H9 (cell line): ENCODE measurements at regions not wholly inside any gene's neighbourhood (a gene's known extent, or its start where the extent isn't known, plus 50 kb on each side); places are given as distances from the start of the nearest gene placed in this dataset.

Source experiments
- DNase-seq: peaks from one replicate; pipeline ENCODE4 v3.0.0-alpha.2; 2017
- H2AFZ ChIP-seq: one replicate; pipeline ENCODE4 v1.6.1; 2013; ENCODE audit warnings: mild to moderate bottlenecking, low read length, control low read depth, moderate library complexity
- H2AK5ac ChIP-seq: 2 replicates; pipeline ENCODE4 v1.6.1; 2013; ENCODE audit warnings: low read length, control low read depth, mixed read lengths; ENCODE audit not compliant: insufficient read length
- H2BK120ac ChIP-seq: one replicate; pipeline ENCODE4 v1.6.1; 2013; ENCODE audit warnings: low read depth, mild to moderate bottlenecking, low read length, control low read depth, inconsistent platforms; ENCODE audit not compliant: poor library complexity, severe bottlenecking
- H2BK12ac ChIP-seq: 2 replicates; pipeline ENCODE4 v1.6.1; 2013; ENCODE audit warnings: low read length, control low read depth, mixed read lengths, low read depth; ENCODE audit not compliant: insufficient read length
- H2BK15ac ChIP-seq: 2 replicates; pipeline ENCODE4 v1.6.1; 2013; ENCODE audit warnings: low read depth, low read length, control low read depth
- H2BK20ac ChIP-seq: one replicate; pipeline ENCODE4 v1.6.1; 2013; ENCODE audit warnings: low read depth, mild to moderate bottlenecking, low read length, control low read depth, inconsistent platforms; ENCODE audit not compliant: poor library complexity, severe bottlenecking
- H2BK5ac ChIP-seq: 2 replicates; pipeline ENCODE4 v1.6.1; 2013; ENCODE audit warnings: low read length, control low read depth, mixed read lengths; ENCODE audit not compliant: insufficient read length
- H3K14ac ChIP-seq: 2 replicates; pipeline ENCODE4 v1.6.1; 2013; ENCODE audit warnings: low read length, control low read depth; ENCODE audit not compliant: insufficient read depth
- H3K18ac ChIP-seq: 2 replicates; pipeline ENCODE4 v1.6.1; 2013; ENCODE audit warnings: low read depth, mild to moderate bottlenecking, mixed read lengths, low read length, control low read depth; ENCODE audit not compliant: insufficient read length
- H3K23ac ChIP-seq: 2 replicates; pipeline ENCODE4 v1.6.1; 2013; ENCODE audit warnings: low read length, control low read depth, mixed read lengths, low read depth; ENCODE audit not compliant: insufficient read length
- H3K23me2 ChIP-seq: 2 replicates; pipeline ENCODE4 v1.6.1; 2013; ENCODE audit warnings: low read depth, mild to moderate bottlenecking, mixed read lengths, low read length, control low read depth; ENCODE audit not compliant: insufficient read length, poor library complexity, severe bottlenecking
- H3K27ac ChIP-seq: 2 replicates; pipeline ENCODE4 v1.5.1; 2013; ENCODE audit warnings: low read length, control low read depth, mixed read lengths, low read depth; ENCODE audit not compliant: insufficient read length
- H3K27me3 ChIP-seq: 2 replicates; pipeline ENCODE4 v1.6.1; 2013; ENCODE audit warnings: low read length, control low read depth, inconsistent platforms; ENCODE audit not compliant: insufficient read depth
- H3K4ac ChIP-seq: 2 replicates; pipeline ENCODE4 v1.6.1; 2013; ENCODE audit warnings: low read depth, mild to moderate bottlenecking, control low read depth, inconsistent platforms, low read length, moderate library complexity
- H3K4me1 ChIP-seq: 2 replicates; pipeline ENCODE4 v1.6.1; 2013; ENCODE audit warnings: low read length, control low read depth, inconsistent platforms; ENCODE audit not compliant: insufficient read depth
- H3K4me2 ChIP-seq: 2 replicates; pipeline ENCODE4 v1.6.1; 2013; ENCODE audit warnings: low read length, control low read depth, mixed read lengths; ENCODE audit not compliant: insufficient read length, insufficient read depth
- H3K56ac ChIP-seq: 2 replicates; pipeline ENCODE4 v1.6.1; 2013; ENCODE audit warnings: low read depth, mild to moderate bottlenecking, mixed read lengths, low read length, control low read depth; ENCODE audit not compliant: insufficient read length
- H3K79me1 ChIP-seq: 2 replicates; pipeline ENCODE4 v1.6.1; 2013; ENCODE audit warnings: low read depth, mild to moderate bottlenecking, moderate library complexity, low read length, control low read depth, inconsistent platforms; ENCODE audit not compliant: insufficient read depth, poor library complexity, severe bottlenecking
- H3K79me2 ChIP-seq: 2 replicates; pipeline ENCODE4 v1.6.1; 2013; ENCODE audit warnings: low read length, control low read depth, inconsistent platforms; ENCODE audit not compliant: insufficient read depth
- H3K9ac ChIP-seq: 2 replicates; pipeline ENCODE4 v1.6.1; 2013; ENCODE audit warnings: low read length, control low read depth, mixed read lengths; ENCODE audit not compliant: insufficient read length; ENCODE audit errors: extremely low read depth
- H3K9me3 ChIP-seq: one replicate; pipeline ENCODE4 v1.6.1; 2013; ENCODE audit warnings: low read depth, low read length, inconsistent platforms; ENCODE audit not compliant: control insufficient read depth
- H3T11ph ChIP-seq: one replicate; pipeline ENCODE4 v1.6.1; 2013; ENCODE audit warnings: mild to moderate bottlenecking, low read length, control low read depth, inconsistent platforms
- H4K20me1 ChIP-seq: one replicate; pipeline ENCODE4 v1.6.1; 2013; ENCODE audit not compliant: control insufficient read depth, insufficient read length, insufficient read depth
- H4K5ac ChIP-seq: 2 replicates; pipeline ENCODE4 v1.6.1; 2013; ENCODE audit warnings: low read depth, mild to moderate bottlenecking, mixed read lengths, low read length, control low read depth; ENCODE audit not compliant: insufficient read length
- H4K8ac ChIP-seq: replicated peaks from 2 replicates; pipeline ENCODE4 v1.6.1; 2013; ENCODE audit warnings: low read length, control low read depth, mixed read lengths, low read depth; ENCODE audit not compliant: insufficient read length
- H4K91ac ChIP-seq: 2 replicates; pipeline ENCODE4 v1.6.1; 2013; ENCODE audit warnings: low read depth, mild to moderate bottlenecking, moderate library complexity, mixed read lengths, low read length, control low read depth; ENCODE audit not compliant: insufficient read length
- H3K27ac Mint-ChIP-seq, 3 experiments: 2 replicates in 2 of 3; 3 replicates in 1 of 3; pipeline ENCODE4 v1.8.0; 2020 to 2021; ENCODE audit warnings: mixed read lengths in 3 of 3, mild to moderate bottlenecking in 1 of 3, moderate library complexity in 1 of 3
- H3K27me3 Mint-ChIP-seq: 2 replicates; pipeline ENCODE4 v1.8.0; 2021; ENCODE audit warnings: low read depth, mild to moderate bottlenecking, moderate library complexity, mixed read lengths
- H3K36me3 Mint-ChIP-seq, 3 experiments: 2 replicates in 2 of 3; 3 replicates in 1 of 3; pipeline ENCODE4 v1.8.0; 2020 to 2021; ENCODE audit warnings: low read depth in 3 of 3, mixed read lengths in 3 of 3; ENCODE audit not compliant: insufficient read depth in 1 of 3
- H3K4me1 Mint-ChIP-seq, 2 experiments: 2 replicates each; pipeline ENCODE4 v1.8.0; 2020; ENCODE audit warnings: mixed read lengths in 2 of 2
- H3K4me3 Mint-ChIP-seq, 2 experiments: 2 replicates in 1 of 2; 3 replicates in 1 of 2; pipeline ENCODE4 v1.8.0; 2020 to 2021; ENCODE audit warnings: mild to moderate bottlenecking in 2 of 2, mixed read lengths in 2 of 2, moderate library complexity in 1 of 2
- H3K9me3 Mint-ChIP-seq, 2 experiments: 2 replicates in 1 of 2; 3 replicates in 1 of 2; pipeline ENCODE4 v1.8.0; 2020; ENCODE audit warnings: mild to moderate bottlenecking in 2 of 2, mixed read lengths in 2 of 2, moderate library complexity in 1 of 2
- CTCF ChIP-seq: fragments of 200-600 bp; sonication (generic); conservative IDR thresholded peaks from 3 replicates; pipeline ENCODE4 v1.8.0; 2021; ENCODE audit warnings: antibody characterized with exemption, mild to moderate bottlenecking

- TF ChIP-seq CTCF = no peak
- Histone ChIP-seq H3K27me3 (no peaks in the 10 kb centered on the region), H3K4me1 (no peaks in the 10 kb centered on the region), H2BK20ac (no peak overlapping the region), H3K79me1 (no peaks in the 10 kb centered on the region), H3T11ph (no peak overlapping the region), H3K9me3 (no peaks in the 10 kb centered on the region), H3K23ac (no peak overlapping the region), H3K27ac (no peak overlapping the region), H2BK5ac (no peak overlapping the region), H2AFZ (no peak overlapping the region), H2BK12ac (no peak overlapping the region), H3K14ac (no peak overlapping the region), H3K4me2 (no peak overlapping the region), H4K5ac (no peak overlapping the region), H4K20me1 (no peaks in the 10 kb centered on the region), H2BK120ac (no peak overlapping the region), H2AK5ac (no peak overlapping the region), H4K91ac (no peak overlapping the region), H3K56ac (no peak overlapping the region), H2BK15ac (no peak overlapping the region), H3K18ac (no peak overlapping the region), H3K23me2 (no peaks in the 10 kb centered on the region), H4K8ac (no peak overlapping the region), H3K9ac (no peak overlapping the region), H3K79me2 (no peaks in the 10 kb centered on the region), H3K4ac (no peak overlapping the region)
- DNase-seq = no peak
- Mint-ChIP-seq H3K36me3 (peaks cover 0 to 3% (median 0%) of the 10 kb centered on the region in 3 experiments; a peak in 1 of 7 replicates), H3K27me3 (no peaks in the 10 kb centered on the region), H3K4me3 (no peak overlapping the region), H3K9me3 (no peaks in the 10 kb centered on the region), H3K4me1 (no peaks in the 10 kb centered on the region), H3K27ac (no peak overlapping the region; a peak in 1 of 7 replicates)
These were observed 367.9 kb downstream of the CYLC2 start for GRCh38 chr9:103362986-103363385.
